GM23338 (cell line): ENCODE measurements at regions not wholly inside any gene's neighbourhood (a gene's known extent, or its start where the extent isn't known, plus 50 kb on each side); places are given as distances from the start of the nearest gene placed in this dataset.

Experiments used
- ATAC-seq: fragments of 200-7000 bp; cut with Tn5 transposase; 3 replicates; pipeline ENCODE4 v1.9.1; 2020
- DNase-seq: peaks from one replicate; pipeline ENCODE4 v3.0.0-alpha.2; 2015; ENCODE audit warnings: low spot score
- H2AFZ ChIP-seq: fragments of 200-600 bp; sonication (generic); 2 replicates; pipeline ENCODE4 v1.8.0; 2016; ENCODE audit warnings: antibody characterized with exemption, mild to moderate bottlenecking, moderate library complexity
- H3F3A ChIP-seq: fragments of 200-600 bp; sonication (generic); replicated peaks from 2 replicates; pipeline ENCODE4 v1.8.0; 2017; ENCODE audit warnings: antibody characterized with exemption, mixed run types, low read depth
- H3K27ac ChIP-seq: fragments of 200-600 bp; sonication (generic); 2 replicates; pipeline ENCODE4 v1.6.1; 2016; ENCODE audit warnings: low read depth
- H3K27me3 ChIP-seq: fragments of 200-600 bp; sonication (generic); 2 replicates; pipeline ENCODE4 v1.8.0; 2016; ENCODE audit warnings: mild to moderate bottlenecking, mixed run types, moderate library complexity; ENCODE audit not compliant: insufficient read depth
- H3K36me3 ChIP-seq: fragments of 200-600 bp; sonication (generic); 2 replicates; pipeline ENCODE4 v1.8.0; 2016; ENCODE audit warnings: mild to moderate bottlenecking; ENCODE audit not compliant: insufficient read depth
- H3K4me1 ChIP-seq: fragments of 200-600 bp; sonication (generic); 2 replicates; pipeline ENCODE4 v1.8.0; 2016; ENCODE audit warnings: mild to moderate bottlenecking, moderate library complexity; ENCODE audit not compliant: insufficient read depth
- H3K4me2 ChIP-seq: fragments of 200-600 bp; sonication (generic); 2 replicates; pipeline ENCODE4 v1.7.1; 2017; ENCODE audit warnings: mixed run types
- H3K4me3 ChIP-seq: fragments of 200-600 bp; sonication (generic); 2 replicates; pipeline ENCODE4 v1.6.1; 2016; ENCODE audit warnings: mixed run types
- H3K79me2 ChIP-seq: fragments of 200-600 bp; sonication (generic); replicated peaks from 2 replicates; pipeline ENCODE4 v1.8.0; 2017; ENCODE audit warnings: mild to moderate bottlenecking; ENCODE audit not compliant: insufficient read depth
- H3K9me2 ChIP-seq: fragments of 200-600 bp; sonication (generic); 2 replicates; pipeline ENCODE4 v1.8.0; 2017; ENCODE audit not compliant: insufficient read depth
- H4K20me1 ChIP-seq: fragments of 200-600 bp; sonication (generic); replicated peaks from 2 replicates; pipeline ENCODE4 v1.8.0; 2017; ENCODE audit warnings: mild to moderate bottlenecking; ENCODE audit not compliant: insufficient read depth
- H3K27ac Mint-ChIP-seq: 2 replicates; pipeline ENCODE4 v1.8.0; 2020; ENCODE audit warnings: inconsistent platforms, mild to moderate bottlenecking, moderate library complexity, mixed read lengths
- H3K27me3 Mint-ChIP-seq: 3 replicates; pipeline ENCODE4 v1.8.0; 2022; ENCODE audit warnings: low read depth, mild to moderate bottlenecking, moderate library complexity, mixed read lengths, inconsistent platforms; ENCODE audit not compliant: insufficient read depth, poor library complexity
- H3K36me3 Mint-ChIP-seq: 3 replicates; pipeline ENCODE4 v1.8.0; 2021; ENCODE audit warnings: low read depth, mild to moderate bottlenecking, inconsistent platforms, moderate library complexity, mixed read lengths
- H3K4me1 Mint-ChIP-seq: 3 replicates; pipeline ENCODE4 v1.8.0; 2020; ENCODE audit warnings: mild to moderate bottlenecking, inconsistent platforms, mixed read lengths
- H3K4me3 Mint-ChIP-seq: 3 replicates; pipeline ENCODE4 v1.8.0; 2021; ENCODE audit warnings: moderate library complexity, mild to moderate bottlenecking, inconsistent platforms, mixed read lengths
- H3K9me3 Mint-ChIP-seq: 3 replicates; pipeline ENCODE4 v1.8.0; 2020; ENCODE audit warnings: moderate library complexity, mild to moderate bottlenecking, inconsistent platforms, mixed read lengths
- EZH2phosphoT487 ChIP-seq: fragments of 200-600 bp; sonication (generic); IDR thresholded peaks from one replicate; pipeline ENCODE4 v1.8.1; 2018; ENCODE audit warnings: antibody characterized with exemption; ENCODE audit not compliant: unreplicated experiment
- NANOG ChIP-seq: IDR thresholded peaks from 2 replicates; pipeline ENCODE4 v1.6.1; 2016; ENCODE audit warnings: antibody characterized with exemption, borderline replicate concordance
- POLR2AphosphoS5 ChIP-seq: IDR thresholded peaks from 2 replicates; pipeline ENCODE4 v1.6.1; 2016; ENCODE audit warnings: antibody characterized with exemption, low read depth
- STAT1 ChIP-seq: IDR thresholded peaks from one replicate; pipeline ENCODE4 v1.6.1; 2016; ENCODE audit warnings: antibody characterized with exemption; ENCODE audit not compliant: unreplicated experiment
- ZNF114 ChIP-seq: fragments of 250-450 bp; sonication (Bioruptor Pico); IDR thresholded peaks from 2 replicates; pipeline ENCODE4 v1.5.0; 2020; ENCODE audit warnings: mild to moderate bottlenecking, moderate library complexity
- TF ChIP-seq, protein P1 (sequence below): IDR thresholded peaks from one replicate; pipeline ENCODE4 v1.6.1; 2018; ENCODE audit warnings: antibody characterized with exemption; ENCODE audit not compliant: unreplicated experiment
- TF ChIP-seq, protein P2 (sequence below): IDR thresholded peaks from 2 replicates; pipeline ENCODE4 v1.6.1; 2016; ENCODE audit warnings: antibody characterized with exemption
- TF ChIP-seq, protein P3 (sequence below), 2 experiments: fragments of 200-600 bp in 1 of 2; sonication (generic) in 1 of 2; conservative IDR thresholded peaks; 2 replicates each; pipeline versions ENCODE4 v1.5.1 to v1.6.1; 2016 to 2017; ENCODE audit warnings: antibody characterized with exemption in 2 of 2, low read depth in 2 of 2, mild to moderate bottlenecking in 2 of 2, moderate library complexity in 1 of 2

DNA sequence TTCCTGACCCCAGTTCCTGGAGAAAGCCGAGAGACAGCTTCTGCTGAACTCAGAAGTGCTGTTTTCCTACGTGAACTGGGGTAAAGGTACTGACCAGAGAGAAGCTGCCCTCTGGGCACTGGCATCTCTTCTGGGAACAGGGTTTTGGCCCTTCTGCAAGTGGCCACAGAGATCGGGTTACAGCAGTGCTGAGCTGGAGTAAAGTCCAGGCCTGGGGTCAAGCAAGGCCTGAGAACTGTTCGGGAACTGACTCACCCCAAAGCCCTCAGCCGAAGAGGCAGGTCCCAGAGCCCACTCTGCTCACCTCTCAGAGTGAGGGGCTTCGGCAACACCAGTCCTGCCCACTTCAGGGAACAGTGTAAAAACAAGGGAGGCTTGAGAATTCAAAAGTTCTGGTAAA, 177.2 kb upstream of the RUNX1 start (continued):
- TF ChIP-seq, protein P1, sequence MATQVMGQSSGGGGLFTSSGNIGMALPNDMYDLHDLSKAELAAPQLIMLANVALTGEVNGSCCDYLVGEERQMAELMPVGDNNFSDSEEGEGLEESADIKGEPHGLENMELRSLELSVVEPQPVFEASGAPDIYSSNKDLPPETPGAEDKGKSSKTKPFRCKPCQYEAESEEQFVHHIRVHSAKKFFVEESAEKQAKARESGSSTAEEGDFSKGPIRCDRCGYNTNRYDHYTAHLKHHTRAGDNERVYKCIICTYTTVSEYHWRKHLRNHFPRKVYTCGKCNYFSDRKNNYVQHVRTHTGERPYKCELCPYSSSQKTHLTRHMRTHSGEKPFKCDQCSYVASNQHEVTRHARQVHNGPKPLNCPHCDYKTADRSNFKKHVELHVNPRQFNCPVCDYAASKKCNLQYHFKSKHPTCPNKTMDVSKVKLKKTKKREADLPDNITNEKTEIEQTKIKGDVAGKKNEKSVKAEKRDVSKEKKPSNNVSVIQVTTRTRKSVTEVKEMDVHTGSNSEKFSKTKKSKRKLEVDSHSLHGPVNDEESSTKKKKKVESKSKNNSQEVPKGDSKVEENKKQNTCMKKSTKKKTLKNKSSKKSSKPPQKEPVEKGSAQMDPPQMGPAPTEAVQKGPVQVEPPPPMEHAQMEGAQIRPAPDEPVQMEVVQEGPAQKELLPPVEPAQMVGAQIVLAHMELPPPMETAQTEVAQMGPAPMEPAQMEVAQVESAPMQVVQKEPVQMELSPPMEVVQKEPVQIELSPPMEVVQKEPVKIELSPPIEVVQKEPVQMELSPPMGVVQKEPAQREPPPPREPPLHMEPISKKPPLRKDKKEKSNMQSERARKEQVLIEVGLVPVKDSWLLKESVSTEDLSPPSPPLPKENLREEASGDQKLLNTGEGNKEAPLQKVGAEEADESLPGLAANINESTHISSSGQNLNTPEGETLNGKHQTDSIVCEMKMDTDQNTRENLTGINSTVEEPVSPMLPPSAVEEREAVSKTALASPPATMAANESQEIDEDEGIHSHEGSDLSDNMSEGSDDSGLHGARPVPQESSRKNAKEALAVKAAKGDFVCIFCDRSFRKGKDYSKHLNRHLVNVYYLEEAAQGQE, result no peak
- TF ChIP-seq, protein P2, sequence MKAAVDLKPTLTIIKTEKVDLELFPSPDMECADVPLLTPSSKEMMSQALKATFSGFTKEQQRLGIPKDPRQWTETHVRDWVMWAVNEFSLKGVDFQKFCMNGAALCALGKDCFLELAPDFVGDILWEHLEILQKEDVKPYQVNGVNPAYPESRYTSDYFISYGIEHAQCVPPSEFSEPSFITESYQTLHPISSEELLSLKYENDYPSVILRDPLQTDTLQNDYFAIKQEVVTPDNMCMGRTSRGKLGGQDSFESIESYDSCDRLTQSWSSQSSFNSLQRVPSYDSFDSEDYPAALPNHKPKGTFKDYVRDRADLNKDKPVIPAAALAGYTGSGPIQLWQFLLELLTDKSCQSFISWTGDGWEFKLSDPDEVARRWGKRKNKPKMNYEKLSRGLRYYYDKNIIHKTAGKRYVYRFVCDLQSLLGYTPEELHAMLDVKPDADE, result no peak
- TF ChIP-seq STAT1 (no peak), NANOG (no peak)

DNA sequence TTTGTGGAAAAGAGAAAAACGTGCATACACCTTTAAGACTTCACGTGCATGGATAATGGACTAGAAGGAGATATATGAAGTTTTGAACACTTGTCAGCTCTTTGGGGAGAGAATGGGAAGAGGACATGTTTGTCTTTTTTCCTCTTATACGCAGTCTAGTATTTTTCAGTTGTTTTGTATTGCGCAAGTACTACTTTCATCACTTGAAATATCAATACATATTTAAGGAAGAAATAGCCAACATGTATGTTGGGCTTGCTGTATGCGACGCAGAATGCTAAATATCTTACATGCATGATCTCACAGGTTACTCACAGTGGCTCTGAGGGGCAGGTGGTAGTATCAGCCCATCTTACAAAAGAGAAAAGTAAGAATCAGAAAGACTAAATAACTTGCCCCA, 176.5 kb upstream of the RUNX1 start:
- Mint-ChIP-seq H3K4me1 (peaks cover 23% of the 10 kb centered on the region), H3K4me3 (no peak overlapping the region), H3K27me3 (no peaks in the 10 kb centered on the region), H3K36me3 (no peaks in the 10 kb centered on the region), H3K27ac (no peak overlapping the region), H3K9me3 (no peaks in the 10 kb centered on the region)
- Histone ChIP-seq H4K20me1 (no peaks in the 10 kb centered on the region), H2AFZ (no peak overlapping the region), H3K27ac (no peak overlapping the region), H3F3A (no peaks in the 10 kb centered on the region; the same call in 1 of the 2 replicates), H3K9me2 (peaks cover 2% of the 10 kb centered on the region; the same call in 1 of the 2 replicates), H3K4me2 (no peak overlapping the region), H3K79me2 (no peaks in the 10 kb centered on the region), H3K4me3 (no peak overlapping the region), H3K4me1 (peaks cover 10% of the 10 kb centered on the region), H3K36me3 (no peaks in the 10 kb centered on the region), H3K27me3 (no peaks in the 10 kb centered on the region)
- TF ChIP-seq STAT1, result no peak
- TF ChIP-seq, protein P2, result no peak
- no peak for ATAC-seq
- no peak for DNase-seq

DNA sequence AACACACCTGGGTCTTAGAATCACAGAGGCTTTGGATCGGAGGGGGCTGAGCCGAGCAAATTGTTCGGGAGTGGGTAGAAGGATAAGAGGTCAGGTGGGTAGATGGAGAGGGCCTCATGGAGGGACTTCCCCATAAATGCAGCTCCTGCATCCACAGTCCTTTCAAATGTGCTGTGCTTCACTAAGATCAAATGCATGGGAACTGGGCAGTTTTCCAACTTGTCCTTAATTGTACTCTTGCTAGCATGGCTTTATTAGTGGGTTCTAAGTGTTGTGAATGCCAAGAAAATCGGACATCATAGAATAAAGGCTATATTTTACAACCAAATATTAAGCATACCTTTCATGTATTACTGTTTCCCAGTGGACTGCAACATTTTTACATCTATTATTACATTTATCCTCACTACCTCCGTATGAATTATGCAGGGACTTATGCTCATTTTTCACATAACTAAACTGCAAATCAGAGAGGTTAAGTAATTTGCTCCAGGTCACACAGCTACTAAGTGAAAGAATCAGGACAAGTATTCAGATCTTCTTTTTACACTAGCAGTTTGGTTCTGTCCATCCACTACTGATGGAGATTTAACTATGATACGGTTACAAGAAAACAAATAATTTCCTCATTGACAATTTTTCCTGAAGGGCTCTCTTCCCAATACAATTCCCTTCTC, 174.5 kb upstream of the RUNX1 start:
- H4K20me1 ChIP-seq, result no peaks in the 10 kb centered on the region
- H3K79me2 ChIP-seq, result no peaks in the 10 kb centered on the region
- DNase-seq, result no peak
- H3K4me1 Mint-ChIP-seq, result peaks cover 23% of the 10 kb centered on the region
- H3K27ac ChIP-seq, result no peak overlapping the region
- ATAC-seq, result no peak
- no peak overlapping the region for H3K27ac Mint-ChIP-seq
- H3K4me2 ChIP-seq, result no peak overlapping the region
- H3K9me2 ChIP-seq, result no peaks in the 10 kb centered on the region
- no peaks in the 10 kb centered on the region for H3K9me3 Mint-ChIP-seq
- no peak overlapping the region for H2AFZ ChIP-seq
- no peaks in the 10 kb centered on the region for H3K36me3 ChIP-seq
- H3K36me3 Mint-ChIP-seq, result no peaks in the 10 kb centered on the region
- H3K27me3 ChIP-seq, result no peaks in the 10 kb centered on the region
- H3K4me3 Mint-ChIP-seq, result no peak overlapping the region
- H3K4me3 ChIP-seq, result no peak overlapping the region
- H3K4me1 ChIP-seq, result peaks cover 10% of the 10 kb centered on the region
- no peaks in the 10 kb centered on the region; the same call in 1 of the 2 replicates for H3F3A ChIP-seq
- H3K27me3 Mint-ChIP-seq, result no peaks in the 10 kb centered on the region
- TF ChIP-seq, protein P1, result no peak
- TF ChIP-seq EZH2phosphoT487 (no peak), POLR2AphosphoS5 (no peak), ZNF114 (CRISPR knock-in tag) (no peak)
- TF ChIP-seq, protein P3, sequence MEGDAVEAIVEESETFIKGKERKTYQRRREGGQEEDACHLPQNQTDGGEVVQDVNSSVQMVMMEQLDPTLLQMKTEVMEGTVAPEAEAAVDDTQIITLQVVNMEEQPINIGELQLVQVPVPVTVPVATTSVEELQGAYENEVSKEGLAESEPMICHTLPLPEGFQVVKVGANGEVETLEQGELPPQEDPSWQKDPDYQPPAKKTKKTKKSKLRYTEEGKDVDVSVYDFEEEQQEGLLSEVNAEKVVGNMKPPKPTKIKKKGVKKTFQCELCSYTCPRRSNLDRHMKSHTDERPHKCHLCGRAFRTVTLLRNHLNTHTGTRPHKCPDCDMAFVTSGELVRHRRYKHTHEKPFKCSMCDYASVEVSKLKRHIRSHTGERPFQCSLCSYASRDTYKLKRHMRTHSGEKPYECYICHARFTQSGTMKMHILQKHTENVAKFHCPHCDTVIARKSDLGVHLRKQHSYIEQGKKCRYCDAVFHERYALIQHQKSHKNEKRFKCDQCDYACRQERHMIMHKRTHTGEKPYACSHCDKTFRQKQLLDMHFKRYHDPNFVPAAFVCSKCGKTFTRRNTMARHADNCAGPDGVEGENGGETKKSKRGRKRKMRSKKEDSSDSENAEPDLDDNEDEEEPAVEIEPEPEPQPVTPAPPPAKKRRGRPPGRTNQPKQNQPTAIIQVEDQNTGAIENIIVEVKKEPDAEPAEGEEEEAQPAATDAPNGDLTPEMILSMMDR (conservative IDR thresholded peaks at IDR 0.05; ENCODE audit: low read depth in 2 of 2), result no peak
- TF ChIP-seq, protein P2, result no peak
